Bronchial epithelial cell (primary cell): ENCODE measurements at regions not wholly inside any gene's neighbourhood (a gene's known extent, or its start where the extent isn't known, plus 50 kb on each side); places are given as distances from the start of the nearest gene placed in this dataset.

Experiments used
- DNase-seq: peaks from one replicate; pipeline ENCODE4 v3.0.0-alpha.2; 2010; ENCODE audit warnings: low read depth
- FAIRE-seq: peaks from 2 replicates; lab custom pipeline; 2011; peaks lifted over from hg19 to GRCh38; lab: Jason Lieb, UNC
- H3K27me3 ChIP-seq: 2 replicates; pipeline ENCODE4 v1.5.1; 2011; ENCODE audit warnings: low read length; ENCODE audit not compliant: control insufficient read depth, insufficient read depth
- H3K36me3 ChIP-seq: 2 replicates; pipeline ENCODE4 v1.5.1; 2011; ENCODE audit warnings: low read length; ENCODE audit not compliant: control insufficient read depth, insufficient read depth
- H3K4me3 ChIP-seq: 2 replicates; pipeline ENCODE4 v1.5.1; 2011; ENCODE audit warnings: mild to moderate bottlenecking, low read depth, low read length, control low read depth
- CTCF ChIP-seq: IDR thresholded peaks from 2 replicates; pipeline ENCODE4 v1.5.1; 2011; ENCODE audit warnings: mild to moderate bottlenecking, moderate library complexity, low read length, control low read depth, inconsistent platforms; ENCODE audit not compliant: insufficient read depth, severe bottlenecking

- Histone ChIP-seq H3K27me3 (no peaks in the 10 kb centered on the region), H3K4me3 (no peak overlapping the region), H3K36me3 (no peaks in the 10 kb centered on the region)
- no peak for TF ChIP-seq CTCF
- DNase-seq (no peak), FAIRE-seq (no peak)
Measured at GRCh38 chr4:187157380-187157958, 433.8 kb upstream of the FAT1 start.

DNA sequence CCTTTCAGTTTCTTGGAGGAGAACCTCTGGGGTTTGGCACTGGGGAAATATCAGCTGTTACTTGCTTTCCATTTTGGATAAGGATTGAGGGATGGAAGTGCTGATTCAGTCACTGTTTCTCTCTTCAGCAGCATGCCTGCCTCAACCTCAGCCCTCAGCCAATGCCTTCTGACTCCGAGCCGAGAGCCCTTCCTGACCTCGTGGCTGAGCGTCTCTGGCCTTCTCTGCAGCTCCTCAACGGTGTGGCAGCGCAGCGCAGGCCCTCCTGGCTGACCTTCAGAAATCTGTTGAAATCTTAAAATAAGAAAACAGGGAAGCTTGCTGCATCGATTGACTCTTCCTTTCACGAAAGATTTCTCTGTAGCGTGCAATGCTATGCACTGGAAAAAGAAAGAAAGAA lies 434.3 kb upstream of the FAT1 start:
- Histone ChIP-seq H3K36me3 (no peaks in the 10 kb centered on the region), H3K4me3 (no peak overlapping the region), H3K27me3 (no peaks in the 10 kb centered on the region)
- no peak for TF ChIP-seq CTCF
- no peak for DNase-seq
- FAIRE-seq: no peak

GRCh38 chr4:187160486-187160885 lies 436.8 kb upstream of the FAT1 start:
- Histone ChIP-seq H3K36me3 (no peaks in the 10 kb centered on the region), H3K4me3 (no peak overlapping the region), H3K27me3 (no peaks in the 10 kb centered on the region)
- FAIRE-seq (no peak), DNase-seq (no peak)
- no peak for TF ChIP-seq CTCF

GRCh38 chr4:187166886-187167512 lies 443.3 kb upstream of the FAT1 start:
- DNase-seq (no peak), FAIRE-seq (no peak)
- no peak for TF ChIP-seq CTCF
- H3K27me3 ChIP-seq: no peaks in the 10 kb centered on the region
- H3K4me3 ChIP-seq: no peak overlapping the region
- H3K36me3 ChIP-seq: no peaks in the 10 kb centered on the region

GRCh38 chr4:187171706-187172339 lies 448.2 kb upstream of the FAT1 start:
- Histone ChIP-seq H3K4me3 (no peak overlapping the region), H3K36me3 (no peaks in the 10 kb centered on the region), H3K27me3 (no peaks in the 10 kb centered on the region)
- no peak for TF ChIP-seq CTCF
- FAIRE-seq (no peak), DNase-seq (peak; percentile 61)
